ENCODE measurements at regions not wholly inside any gene's neighbourhood (a gene's known extent, or its start where the extent isn't known, plus 50 kb on each side); places are given as distances from the start of the nearest gene placed in this dataset.

DNA sequence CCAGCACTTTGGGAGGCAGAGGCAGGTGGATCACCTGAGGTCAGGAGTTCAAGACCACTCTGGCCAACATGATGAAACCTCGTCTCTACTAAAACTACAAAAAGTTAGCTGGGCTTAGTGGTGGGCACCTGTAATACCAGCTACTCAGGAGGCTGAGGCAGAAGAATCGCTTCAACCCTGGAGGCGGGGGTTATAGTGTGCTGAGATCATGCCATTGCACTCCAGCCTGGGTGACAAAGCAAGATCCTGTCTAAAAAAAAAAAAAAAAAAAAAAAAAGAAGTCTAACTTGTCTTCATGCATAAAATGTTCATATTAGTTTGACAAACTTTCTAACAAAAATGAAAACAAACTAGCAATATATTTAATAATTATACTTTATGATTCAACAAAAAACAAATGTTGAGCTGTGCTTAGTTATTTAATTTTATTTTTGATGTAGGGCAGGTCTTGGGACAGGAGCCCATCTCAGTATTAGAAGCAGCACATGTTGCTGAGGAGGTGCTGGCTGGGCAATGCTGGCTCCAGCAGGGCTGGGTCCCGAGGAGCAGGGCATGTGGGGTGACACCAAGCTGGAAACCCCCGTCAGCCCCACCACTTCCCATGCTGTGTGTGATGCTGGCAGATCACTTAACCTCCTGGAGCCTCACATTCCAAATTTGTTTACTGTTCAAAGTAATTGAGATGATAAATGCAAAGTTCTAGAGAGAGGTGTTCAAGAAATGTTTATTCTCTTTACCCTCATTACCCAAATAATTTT, 335.3 kb upstream of the KLF6 start:
- intact Hi-C loops (cut with DNase I), result no loop called here
- peak in 1 of 10 donors; percentile 72 for DNase-seq

DNA sequence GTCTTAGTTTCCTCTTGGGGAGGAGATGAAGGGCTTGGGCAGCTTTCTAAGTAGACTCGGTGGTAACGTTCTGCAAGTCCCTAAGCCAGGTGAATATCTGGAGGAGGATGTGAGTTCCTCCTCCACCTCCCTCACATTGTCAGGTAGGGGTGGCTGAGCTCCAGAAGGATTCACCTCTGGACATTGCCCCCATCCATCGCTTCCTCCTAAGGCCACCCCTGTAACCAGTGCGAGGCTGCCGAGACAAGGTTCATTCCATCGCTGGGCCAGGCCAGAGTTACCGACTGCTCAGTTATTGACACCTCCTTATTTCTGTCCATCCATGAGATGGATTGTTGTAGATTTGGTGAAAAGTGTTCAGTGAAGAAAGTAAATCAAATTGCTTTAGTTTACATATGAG, 334.1 kb upstream of the KLF6 start:
- DNase-seq, result peak in 1 of 10 donors; percentile 52
- intact Hi-C loops (cut with DNase I), result no loop called here

DNA sequence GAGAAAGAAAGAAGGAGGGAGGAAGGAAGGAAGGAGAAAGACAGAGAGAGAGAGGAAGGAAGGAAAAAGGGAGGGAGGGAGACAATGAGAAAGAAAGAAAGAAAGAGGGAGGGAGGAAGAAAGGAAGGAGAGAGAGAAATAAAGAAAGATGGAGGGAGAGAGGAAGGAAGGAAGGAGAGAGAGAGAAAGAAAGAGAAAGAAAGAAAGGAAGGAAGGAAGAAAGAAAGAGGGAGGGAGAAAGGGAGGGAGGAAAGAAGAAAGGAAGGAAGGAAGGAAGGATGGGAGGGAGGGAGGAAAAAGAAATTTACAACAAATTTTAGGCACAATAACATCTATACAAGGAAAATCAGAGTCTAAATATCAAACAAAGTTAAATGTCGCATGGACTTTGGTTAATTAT, 332.6 kb upstream of the KLF6 start:
- intact Hi-C loops (cut with DNase I), result no loop called here
- DNase-seq, result no peak

- intact Hi-C loops (cut with DNase I), result no loop called here
Measured at GRCh38 chr10:4111643-4112042, 326.6 kb upstream of the KLF6 start.

GRCh38 chr10:4109469-4109868, 324.5 kb upstream of the KLF6 start:
- intact Hi-C loops (cut with DNase I), result no loop called here
- DNase-seq, result no peak

More at GRCh38 chr10:4111643-4112042, 326.6 kb upstream of the KLF6 start:
- no peak for DNase-seq

DNA sequence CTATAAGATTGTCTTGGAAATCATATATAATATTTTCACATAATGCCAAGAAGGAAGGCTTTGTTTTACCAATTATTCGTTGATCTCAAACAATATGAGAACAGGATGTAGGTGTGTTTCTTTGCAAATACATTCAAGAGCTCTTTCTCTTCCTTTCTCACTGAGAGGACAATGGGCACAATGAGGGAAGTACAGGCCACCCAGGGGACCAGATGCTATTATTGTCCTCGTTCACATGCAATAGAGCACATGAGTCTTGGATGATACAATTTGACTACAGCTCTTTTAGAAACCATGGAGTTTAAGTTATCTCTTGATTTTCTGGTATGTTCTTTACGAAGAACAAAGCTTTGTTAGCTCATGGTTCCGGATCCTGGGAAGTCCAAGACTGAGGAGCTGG, 323.7 kb upstream of the KLF6 start:
- intact Hi-C loops (cut with DNase I), result no loop called here

DNA sequence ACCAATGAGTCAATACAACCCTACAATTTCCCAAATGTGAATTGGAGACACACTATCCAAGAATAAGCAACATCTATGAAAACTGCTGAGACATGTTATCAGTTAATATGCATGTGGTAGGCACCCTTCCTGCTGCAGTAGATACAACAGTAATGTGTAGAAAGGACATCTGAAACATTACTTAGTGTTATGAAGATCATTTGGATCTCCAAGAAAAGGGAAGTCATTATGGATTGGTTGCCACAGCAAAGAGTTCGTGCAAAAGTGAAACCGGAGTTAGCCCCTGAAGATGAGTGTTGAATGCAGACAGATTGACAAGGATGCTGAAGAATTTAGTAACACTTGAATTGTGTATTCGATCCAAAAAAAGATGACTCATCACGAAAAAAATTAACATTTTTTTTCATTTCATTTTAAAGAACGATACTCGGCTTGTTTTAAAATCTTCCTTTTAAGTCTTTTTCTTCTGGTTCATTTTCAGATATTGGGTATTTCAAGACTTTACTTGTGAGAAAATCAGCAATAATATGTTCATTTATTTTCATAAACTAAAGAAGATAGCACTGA, 322.4 kb upstream of the KLF6 start:
- intact Hi-C loops (cut with DNase I), result no loop called here
- no peak for DNase-seq

More for the DNA sequence above, 323.7 kb upstream of the KLF6 start:
- DNase-seq, result no peak

DNA sequence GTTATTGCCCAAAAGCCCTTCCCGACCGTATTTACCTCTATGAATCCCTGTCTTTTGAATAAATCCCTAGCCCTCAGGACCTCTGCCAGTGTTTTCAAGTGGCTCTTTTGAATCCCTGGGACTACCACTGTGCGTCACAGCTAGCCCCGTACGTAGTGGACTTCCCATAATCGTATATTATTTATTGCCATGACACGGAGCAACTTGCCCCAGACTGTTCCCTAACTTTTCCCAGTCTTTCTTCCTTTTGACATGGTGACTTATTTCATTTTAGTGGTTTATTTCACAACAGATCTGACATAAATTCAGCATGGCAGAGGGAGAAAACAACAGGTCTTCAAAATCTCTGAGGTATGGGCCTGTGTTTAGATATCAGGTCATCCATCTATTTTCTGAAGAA, 318.6 kb upstream of the KLF6 start:
- no peak for DNase-seq
- intact Hi-C loops (cut with DNase I), result no loop called here

DNA sequence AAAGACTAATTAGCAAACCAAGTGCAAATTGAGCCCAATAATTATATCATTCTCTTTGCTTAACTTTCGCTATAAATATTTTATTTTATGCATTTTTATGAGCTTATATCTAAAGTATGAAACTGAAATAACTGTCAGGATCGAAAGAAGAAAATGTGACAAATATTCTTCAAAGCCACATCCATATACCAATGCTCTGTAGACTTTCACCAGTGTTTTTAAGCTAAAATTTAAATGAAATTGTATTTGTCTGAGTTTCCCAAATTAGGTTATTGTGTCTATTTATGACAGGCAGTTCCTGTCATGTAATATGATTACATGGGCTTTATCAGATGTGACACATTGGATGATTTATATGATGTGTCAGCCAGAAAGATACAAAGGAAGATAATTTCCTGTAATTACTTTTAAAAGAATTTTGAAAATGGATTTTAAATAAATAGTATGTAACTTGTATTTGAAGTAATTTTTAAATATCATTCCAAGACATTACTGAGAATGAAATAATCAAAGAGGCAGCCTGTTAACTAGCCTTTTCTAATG, 317.9 kb upstream of the KLF6 start:
- intact Hi-C loops (cut with DNase I), result no loop called here
- DNase-seq, result no peak

- DNase-seq, result no peak
- intact Hi-C loops (cut with DNase I), result no loop called here
Measured at GRCh38 chr10:4101918-4102654, 317.1 kb upstream of the KLF6 start.

- no peak for DNase-seq
- intact Hi-C loops (cut with DNase I), result no loop called here
Measured at GRCh38 chr10:4100380-4100779, 315.4 kb upstream of the KLF6 start.

DNA sequence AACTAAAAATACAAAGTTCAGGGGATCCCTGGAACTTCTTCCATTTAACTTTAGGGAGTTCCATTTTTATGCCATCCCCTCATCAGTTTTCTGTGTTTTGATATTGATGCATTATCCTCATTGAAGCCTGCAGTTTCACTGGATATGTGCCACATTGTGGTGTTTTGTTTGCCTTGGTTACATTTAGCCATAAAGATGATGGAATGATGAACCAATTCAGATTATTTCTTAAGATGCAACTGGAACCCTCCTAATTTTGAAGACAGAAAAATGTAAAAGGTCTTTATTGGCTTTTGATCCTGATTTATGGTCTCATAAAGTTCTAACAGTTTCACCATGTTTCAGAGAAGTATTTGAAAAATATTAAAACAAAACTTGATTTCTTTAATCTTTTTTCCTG, 314.2 kb upstream of the KLF6 start:
- no peak for DNase-seq
- intact Hi-C loops (cut with DNase I), result no loop called here

DNA sequence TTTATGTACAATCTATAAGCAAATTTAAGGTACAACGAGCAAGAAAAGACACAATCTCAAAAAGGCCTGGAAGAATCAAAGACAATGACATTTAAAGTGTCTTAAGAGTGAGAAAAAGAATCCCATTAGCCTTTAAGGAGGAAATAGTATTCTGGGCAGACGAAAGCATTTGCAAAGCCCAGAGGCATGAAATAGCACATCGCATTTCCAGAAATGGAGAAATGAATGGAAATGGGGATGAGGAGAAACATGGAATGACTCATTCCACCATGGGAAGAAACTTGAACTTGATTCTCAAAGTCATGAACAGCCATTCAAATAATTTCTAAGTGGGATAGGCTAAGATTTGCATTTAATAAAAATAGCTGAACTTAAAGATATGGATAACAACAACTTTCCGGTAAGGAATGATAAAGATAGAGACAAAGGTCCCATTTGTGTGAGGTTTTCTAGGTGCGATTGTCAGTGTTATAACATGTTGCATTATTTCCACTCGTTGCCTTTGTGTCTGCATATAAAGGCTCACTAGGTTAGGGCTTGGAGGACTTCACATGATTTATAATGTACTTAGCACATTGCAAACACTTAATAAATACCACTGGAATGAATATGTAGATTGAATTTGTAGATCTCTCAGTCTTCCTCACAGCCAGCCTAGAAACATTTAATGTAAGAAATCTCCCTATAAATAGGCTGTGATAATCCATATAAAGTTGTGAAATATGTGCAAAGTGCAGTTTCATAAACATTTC, 310.3 kb upstream of the KLF6 start:
- intact Hi-C loops (cut with DNase I), result no loop called here
- DNase-seq, result no peak

DNA sequence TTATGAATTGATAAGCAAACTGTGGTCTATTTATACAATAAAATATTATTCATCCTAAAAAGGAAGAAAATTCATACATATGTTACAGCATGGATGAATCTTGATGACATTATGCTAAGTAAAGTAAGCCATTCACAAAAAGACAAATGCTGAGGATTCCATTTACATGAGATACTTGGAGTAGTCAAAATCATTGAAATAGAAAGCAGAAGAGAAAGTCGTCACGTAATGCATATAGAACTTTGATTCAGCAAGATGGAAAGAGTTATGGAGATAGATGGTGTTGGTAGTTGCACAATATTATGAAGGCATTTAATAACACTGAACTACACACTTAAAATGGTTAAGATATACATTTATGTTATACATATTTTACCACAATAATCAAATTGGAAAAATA, 309.7 kb upstream of the KLF6 start:
- intact Hi-C loops (cut with DNase I), result no loop called here
- DNase-seq, result no peak

- intact Hi-C loops (cut with DNase I), result no loop called here
- DNase-seq, result no peak
Measured at GRCh38 chr10:4093438-4093837, 308.4 kb upstream of the KLF6 start.

DNA sequence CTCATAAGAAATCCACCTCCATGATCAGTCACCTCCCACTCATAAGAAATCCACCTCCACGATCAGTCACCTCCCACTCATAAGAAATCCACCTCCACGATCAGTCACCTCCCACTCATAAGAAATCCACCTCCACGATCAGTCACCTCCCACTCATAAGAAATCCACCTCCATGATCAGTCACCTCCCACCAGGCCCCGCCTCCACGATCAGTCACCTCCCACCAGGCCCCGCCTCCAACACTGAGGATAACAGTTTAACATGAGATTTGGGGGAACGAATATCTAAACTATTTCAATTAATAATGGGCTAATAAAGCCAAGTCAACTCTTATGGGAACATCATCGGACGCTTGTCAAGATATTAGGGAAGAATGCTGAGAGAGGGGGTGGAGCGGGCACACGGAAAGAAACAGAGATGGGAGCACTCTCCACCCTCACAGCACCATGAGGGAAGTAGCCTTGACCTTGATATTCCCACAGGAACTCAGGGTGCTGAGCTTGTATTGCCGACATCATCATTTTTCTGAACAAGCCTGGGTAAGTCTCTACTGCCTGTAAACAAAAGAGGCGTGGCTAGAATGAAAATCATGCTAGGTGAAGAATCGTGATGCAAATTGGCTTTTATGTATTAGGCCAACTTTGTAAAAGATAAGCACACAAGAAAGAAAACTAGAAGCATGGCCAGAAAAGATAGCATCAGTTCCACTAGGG, 303.5 kb upstream of the KLF6 start:
- DNase-seq, result no peak
- intact Hi-C loops (cut with DNase I), result no loop called here

DNA sequence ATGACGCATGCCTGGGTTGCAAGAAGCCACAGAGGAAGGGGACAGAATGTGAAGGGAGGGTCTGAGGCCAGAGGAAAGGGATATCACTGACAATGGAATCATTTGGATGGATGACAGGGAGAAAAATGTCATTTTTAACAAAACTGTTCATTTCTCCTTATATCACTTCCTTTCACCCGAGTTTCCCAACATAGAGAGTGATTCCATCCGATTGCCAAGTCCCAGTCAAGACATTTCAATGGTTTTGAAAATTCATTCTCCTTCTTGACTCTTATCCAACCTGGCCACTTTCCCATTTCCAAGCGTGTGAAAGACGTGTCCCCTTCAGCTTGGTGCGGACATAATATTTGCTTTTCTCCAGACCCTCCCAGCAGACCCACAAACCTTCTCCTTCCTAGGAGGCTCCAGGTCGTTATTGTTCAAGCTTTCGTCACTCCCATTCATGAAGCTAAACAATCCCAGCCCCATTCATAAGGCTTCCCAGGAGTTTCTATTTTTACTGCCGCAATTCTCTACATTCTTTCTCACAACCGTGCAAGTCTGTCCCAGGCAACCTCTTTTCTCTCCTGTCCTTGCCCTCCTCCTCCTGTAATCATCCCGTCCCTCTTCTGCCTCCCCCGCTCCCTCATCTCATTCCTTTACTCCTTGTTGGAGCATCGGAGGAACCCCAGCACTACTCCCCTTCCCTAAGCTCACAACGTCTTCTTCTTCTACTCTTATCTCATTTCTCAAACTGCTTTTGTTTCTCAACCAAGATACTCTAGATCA, 301.3 kb upstream of the KLF6 start:
- intact Hi-C loops (cut with DNase I), result no loop called here
- DNase-seq, result no peak

DNA sequence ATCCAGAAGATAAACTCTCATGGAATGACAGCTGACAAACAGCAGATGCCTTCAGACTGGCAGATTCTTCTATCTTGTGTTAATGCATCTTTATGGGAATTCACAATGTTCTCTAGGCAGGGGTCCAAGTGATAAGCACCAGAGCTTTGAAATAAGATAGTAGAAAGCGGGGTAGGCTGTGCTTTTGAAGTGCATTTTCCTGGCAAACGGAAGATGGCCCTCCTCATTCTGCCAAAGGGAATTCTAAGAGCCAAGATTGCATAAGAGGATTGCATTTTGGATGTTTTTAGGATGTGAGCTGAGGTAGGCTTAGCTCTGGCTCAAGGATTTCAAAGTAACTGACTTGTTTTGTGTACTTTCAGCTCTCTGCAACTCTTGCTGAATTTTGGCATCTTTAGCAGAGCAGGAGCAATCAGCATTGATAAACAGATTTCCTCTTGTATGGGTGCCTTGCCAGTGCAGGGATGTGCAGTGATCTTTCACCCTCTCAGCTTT, 298.5 kb upstream of the KLF6 start:
- intact Hi-C loops (cut with DNase I), result no loop called here
- DNase-seq, result no peak

GRCh38 chr10:4082861-4083260, 297.9 kb upstream of the KLF6 start:
- no peak for DNase-seq
- intact Hi-C loops (cut with DNase I), result no loop called here
